ENCODE measurements at regions not wholly inside any gene's neighbourhood (a gene's known extent, or its start where the extent isn't known, plus 50 kb on each side); places are given as distances from the start of the nearest gene placed in this dataset.

GRCh38 chr4:147307896-147308674 lies 172.8 kb upstream of the EDNRA start:
- H3K27ac Mint-ChIP-seq = no peak overlapping the region
- no peak overlapping the region for H3K4me3 Mint-ChIP-seq (ENCODE audit: low read depth)

DNA sequence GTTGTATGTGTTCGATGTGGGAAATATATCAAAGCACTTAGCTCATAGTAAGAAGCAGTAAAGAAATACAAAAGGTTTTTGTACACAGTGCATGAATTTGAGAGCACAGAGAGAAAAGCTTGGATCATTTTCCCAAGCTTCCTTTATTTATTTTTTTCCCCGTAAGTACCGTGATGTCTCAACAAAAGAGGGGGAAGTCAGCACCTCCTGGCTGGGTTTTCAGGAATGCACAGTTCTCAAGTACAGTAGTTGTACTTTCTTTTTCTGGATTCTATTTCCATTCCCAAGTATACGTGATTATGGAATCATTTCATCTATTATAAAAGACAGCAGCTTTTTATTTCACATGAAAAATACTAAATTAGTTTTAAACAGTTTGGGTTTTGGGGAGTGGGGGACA lies 171.5 kb upstream of the EDNRA start:
- H3K4me1 Mint-ChIP-seq (ENCODE audit: low read depth) = peaks cover 2% of the 10 kb centered on the region
- no peaks in the 10 kb centered on the region for H3K36me3 Mint-ChIP-seq (ENCODE audit: insufficient read depth)
- H3K27me3 Mint-ChIP-seq = no peaks in the 10 kb centered on the region
- no peak for DNase-seq (ENCODE audit: low spot score, unreplicated experiment)
- H3K4me3 Mint-ChIP-seq (ENCODE audit: low read depth) = no peak overlapping the region
- no peak overlapping the region for H3K27ac Mint-ChIP-seq
- H3K9me3 Mint-ChIP-seq (ENCODE audit: low read depth) = peaks cover 5% of the 10 kb centered on the region
- TF ChIP-seq CTCF (IDR thresholded peaks at IDR 0.05; ENCODE audit: unreplicated experiment) = no peak

More at GRCh38 chr4:147307896-147308674, 172.8 kb upstream of the EDNRA start:
- Mint-ChIP-seq H3K36me3 (ENCODE audit: insufficient read depth) (no peaks in the 10 kb centered on the region), H3K9me3 (ENCODE audit: low read depth) (peaks cover 5% of the 10 kb centered on the region), H3K27me3 (no peaks in the 10 kb centered on the region), H3K4me1 (ENCODE audit: low read depth) (peaks cover 2% of the 10 kb centered on the region)
- no peak for TF ChIP-seq CTCF (IDR thresholded peaks at IDR 0.05; ENCODE audit: unreplicated experiment)
- DNase-seq (ENCODE audit: low spot score, unreplicated experiment) = no peak

GRCh38 chr4:147310312-147310711 lies 170.6 kb upstream of the EDNRA start:
- Mint-ChIP-seq H3K27me3 (no peaks in the 10 kb centered on the region), H3K4me1 (ENCODE audit: low read depth) (peaks cover 2% of the 10 kb centered on the region), H3K36me3 (ENCODE audit: insufficient read depth) (no peaks in the 10 kb centered on the region), H3K27ac (no peak overlapping the region), H3K9me3 (ENCODE audit: low read depth) (peaks cover 5% of the 10 kb centered on the region), H3K4me3 (ENCODE audit: low read depth) (no peak overlapping the region)
- no peak for DNase-seq (ENCODE audit: low spot score, unreplicated experiment)
- no peak for TF ChIP-seq CTCF (IDR thresholded peaks at IDR 0.05; ENCODE audit: unreplicated experiment)

DNA sequence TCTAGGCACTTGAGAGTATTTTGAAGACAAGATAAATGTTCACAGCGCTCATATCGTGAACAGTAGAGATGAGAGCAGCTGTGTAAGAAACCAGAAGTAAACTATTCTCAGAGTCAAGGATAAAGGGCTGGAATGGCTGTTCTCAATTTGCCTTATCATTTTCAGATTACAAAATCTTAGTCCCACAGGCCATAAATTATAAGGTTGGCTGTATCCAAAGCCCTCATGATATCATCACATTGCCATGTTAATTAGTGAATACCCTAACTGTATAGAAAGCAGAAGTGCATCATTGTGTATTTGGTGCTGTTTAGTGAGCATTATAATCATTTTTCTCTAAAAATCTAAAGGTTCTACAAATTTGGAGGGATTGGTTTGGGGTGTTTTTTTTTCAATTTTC lies 168.9 kb upstream of the EDNRA start:
- no peak overlapping the region for H3K4me3 Mint-ChIP-seq (ENCODE audit: low read depth)
- no peak overlapping the region for H3K27ac Mint-ChIP-seq
- H3K36me3 Mint-ChIP-seq (ENCODE audit: insufficient read depth) = no peaks in the 10 kb centered on the region
- no peak for DNase-seq (ENCODE audit: low spot score, unreplicated experiment)
- peaks cover 2% of the 10 kb centered on the region for H3K4me1 Mint-ChIP-seq (ENCODE audit: low read depth)
- H3K27me3 Mint-ChIP-seq = no peaks in the 10 kb centered on the region
- TF ChIP-seq CTCF (IDR thresholded peaks at IDR 0.05; ENCODE audit: unreplicated experiment) = no peak
- H3K9me3 Mint-ChIP-seq (ENCODE audit: low read depth) = peaks cover 1% of the 10 kb centered on the region

GRCh38 chr4:147312376-147313046 lies 168.4 kb upstream of the EDNRA start:
- H3K27me3 Mint-ChIP-seq = no peaks in the 10 kb centered on the region
- H3K27ac Mint-ChIP-seq = no peak overlapping the region
- DNase-seq (ENCODE audit: low spot score, unreplicated experiment) = no peak
- H3K4me1 Mint-ChIP-seq (ENCODE audit: low read depth) = peaks cover 2% of the 10 kb centered on the region
- no peak overlapping the region for H3K4me3 Mint-ChIP-seq (ENCODE audit: low read depth)
- no peaks in the 10 kb centered on the region for H3K36me3 Mint-ChIP-seq (ENCODE audit: insufficient read depth)
- no peak for TF ChIP-seq CTCF (IDR thresholded peaks at IDR 0.05; ENCODE audit: unreplicated experiment)
- H3K9me3 Mint-ChIP-seq (ENCODE audit: low read depth) = no peaks in the 10 kb centered on the region

All from progenitor cell of endocrine pancreas (in vitro differentiated cells).